GM18873 (cell line): ENCODE measurements at regions not wholly inside any gene's neighbourhood (a gene's known extent, or its start where the extent isn't known, plus 50 kb on each side); places are given as distances from the start of the nearest gene placed in this dataset.
"Not testable (repeated sequence)": the region's sequence is repeated elsewhere in the genome, so short reads cannot be mapped to it uniquely, and the experiment has no call there.

Experiments used
- ATAC-seq: cut with Tn5 transposase; IDR thresholded peaks from one replicate; pipeline ENCODE4 v1.9.1; 2021; ENCODE audit warnings: mild to moderate bottlenecking, moderate library complexity, moderate number of reproducible peaks; ENCODE audit not compliant: unreplicated experiment, low FRiP score

- ATAC-seq, result no peak
Measured at GRCh38 chr11:16606784-16607674, 131.4 kb upstream of the C11orf58 start.

GRCh38 chr11:16605894-16606783 lies 132.3 kb upstream of the C11orf58 start:
- ATAC-seq, result peak; percentile 92

GRCh38 chr11:16605389-16605893 lies 133.0 kb upstream of the C11orf58 start:
- ATAC-seq, result no peak

GRCh38 chr11:16604794-16605388 lies 133.6 kb upstream of the C11orf58 start:
- no peak for ATAC-seq

- no peak for ATAC-seq
Measured at GRCh38 chr11:16603890-16604793, 134.3 kb upstream of the C11orf58 start.

GRCh38 chr11:16603245-16603644 lies 135.2 kb upstream of the C11orf58 start:
- no peak for ATAC-seq

- ATAC-seq, result no peak
Measured at GRCh38 chr11:16598906-16599305, 139.5 kb upstream of the C11orf58 start.

- ATAC-seq, result no peak
Measured at GRCh38 chr11:16598032-16598431, 140.4 kb upstream of the C11orf58 start.

- ATAC-seq, result no peak
Measured at GRCh38 chr11:16596231-16596630, 142.2 kb upstream of the C11orf58 start.

- ATAC-seq, result no peak
Measured at GRCh38 chr11:16591157-16591556, 147.3 kb upstream of the C11orf58 start.

GRCh38 chr11:16587670-16588069 lies 150.8 kb upstream of the C11orf58 start:
- ATAC-seq, result no peak

GRCh38 chr11:16584569-16584968 lies 153.9 kb upstream of the C11orf58 start:
- ATAC-seq, result no peak

- not testable (repeated sequence) for ATAC-seq
Measured at GRCh38 chr11:16581078-16581477, 157.4 kb upstream of the C11orf58 start.

DNA sequence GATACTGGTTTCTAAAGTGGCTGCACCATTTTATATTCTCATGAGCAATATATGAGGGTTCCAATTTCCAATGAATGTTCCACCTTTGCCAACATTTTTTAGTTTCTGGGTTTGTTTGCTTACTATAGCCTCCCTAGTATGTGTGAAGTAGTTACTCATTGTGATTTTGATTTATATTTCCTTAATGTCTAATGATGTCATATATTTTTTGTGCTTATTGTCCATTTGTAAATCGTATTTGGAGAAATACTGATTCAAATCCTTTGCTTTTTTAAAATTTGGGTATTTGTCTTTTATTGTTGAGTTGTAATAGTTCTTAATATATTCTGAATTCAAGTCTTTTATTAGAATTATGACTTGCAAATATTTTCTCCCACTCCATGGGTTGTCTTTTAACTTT lies 161.0 kb upstream of the C11orf58 start:
- no peak for ATAC-seq

GRCh38 chr11:16574889-16575288 lies 163.6 kb upstream of the C11orf58 start:
- not testable (repeated sequence) for ATAC-seq

DNA sequence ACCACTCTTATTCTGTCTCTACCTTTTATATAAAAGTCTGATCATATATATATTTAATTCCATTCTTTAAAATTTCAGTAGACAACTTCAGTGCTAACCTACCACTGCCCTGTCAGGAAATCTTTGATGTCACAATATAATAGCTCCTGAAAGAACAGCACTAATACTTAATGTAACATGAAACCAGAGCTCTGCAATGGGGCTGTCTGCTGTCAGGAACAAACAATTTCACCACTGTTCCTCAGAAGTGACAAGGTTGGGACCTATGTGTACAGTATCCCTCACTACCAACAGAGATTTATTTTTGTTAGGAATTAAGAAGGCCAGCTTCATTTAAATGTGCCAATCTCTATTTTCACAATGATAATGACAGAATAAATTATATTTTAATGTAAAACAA lies 165.5 kb upstream of the C11orf58 start:
- ATAC-seq, result no peak

- no peak for ATAC-seq
Measured at GRCh38 chr11:16561150-16561549, 177.3 kb upstream of the C11orf58 start.

DNA sequence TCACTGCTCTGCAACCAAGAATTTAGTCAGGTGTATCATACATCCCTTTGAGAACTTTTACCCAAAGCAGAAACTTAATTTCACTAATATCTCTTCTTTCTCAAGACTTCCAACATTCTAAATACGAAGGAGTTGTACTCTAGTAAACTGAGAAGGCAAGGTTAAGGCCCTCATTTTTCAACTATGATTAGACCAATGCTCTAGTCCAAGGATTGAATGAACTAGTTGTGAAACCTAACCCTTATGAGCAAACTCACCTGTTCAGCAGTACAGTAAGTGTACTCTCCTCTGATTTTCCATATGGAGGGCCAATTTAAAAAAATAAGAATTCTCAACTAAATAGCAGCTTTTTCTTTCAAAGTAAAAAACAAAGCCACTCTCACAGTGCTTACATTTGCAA lies 180.0 kb upstream of the C11orf58 start:
- ATAC-seq, result no peak

- no peak for ATAC-seq
Measured at GRCh38 chr11:16555956-16556355, 182.5 kb upstream of the C11orf58 start.

DNA sequence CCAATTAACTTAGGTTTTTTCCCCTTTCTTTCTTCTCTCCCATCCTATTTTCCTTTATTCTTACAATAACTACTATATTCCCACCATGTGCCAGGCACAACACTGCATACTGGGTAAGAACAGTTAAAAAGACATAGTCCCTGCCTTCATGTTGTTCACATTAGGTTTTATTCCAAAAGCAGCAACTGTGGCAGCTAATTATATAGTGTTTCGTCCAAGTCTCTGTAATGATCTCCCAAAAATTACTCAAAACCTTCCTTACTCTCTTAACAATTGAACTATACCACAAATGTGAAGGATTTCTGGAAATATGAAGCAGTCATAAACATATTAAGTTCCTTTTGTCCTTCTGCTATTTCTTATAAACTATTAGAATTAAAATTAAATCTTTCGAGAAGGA lies 184.1 kb upstream of the C11orf58 start:
- ATAC-seq, result no peak
